Medulla oblongata (tissue), 1 donor: ENCODE measurements at regions not wholly inside any gene's neighbourhood (a gene's known extent, or its start where the extent isn't known, plus 50 kb on each side); places are given as distances from the start of the nearest gene placed in this dataset.
"Not testable (repeated sequence)": the region's sequence is repeated elsewhere in the genome, so short reads cannot be mapped to it uniquely, and the experiment has no call there.

Experiments used
- DNase-seq: peaks from one replicate; pipeline ENCODE4 v3.0.0-alpha.2; 2015; ENCODE audit errors: extremely low spot score

- no peak for DNase-seq
Observed at GRCh38 chr3:87494264-87494663, 217.9 kb upstream of the POU1F1 start.

GRCh38 chr3:87491843-87492242, 215.5 kb upstream of the POU1F1 start:
- DNase-seq, result no peak

- no peak for DNase-seq
Observed at GRCh38 chr3:87489892-87490291, 213.5 kb upstream of the POU1F1 start.

- no peak for DNase-seq
Observed at GRCh38 chr3:87488765-87489164, 212.4 kb upstream of the POU1F1 start.

- DNase-seq, result not testable (repeated sequence)
Observed at GRCh38 chr3:87486635-87487034, 210.3 kb upstream of the POU1F1 start.

- no peak for DNase-seq
Observed at GRCh38 chr3:87486115-87486514, 209.7 kb upstream of the POU1F1 start.

GRCh38 chr3:87478716-87479115, 202.3 kb upstream of the POU1F1 start:
- no peak for DNase-seq

- no peak for DNase-seq
Observed at GRCh38 chr3:87473944-87474343, 197.6 kb upstream of the POU1F1 start.

GRCh38 chr3:87468938-87469337, 192.6 kb upstream of the POU1F1 start:
- DNase-seq, result no peak

GRCh38 chr3:87468235-87468634, 191.9 kb upstream of the POU1F1 start:
- no peak for DNase-seq

GRCh38 chr3:87462228-87462627, 185.8 kb upstream of the POU1F1 start:
- DNase-seq, result no peak

- DNase-seq, result no peak
Observed at GRCh38 chr3:87461443-87461842, 185.1 kb upstream of the POU1F1 start.

GRCh38 chr3:87461036-87461435, 184.7 kb upstream of the POU1F1 start:
- DNase-seq, result no peak

- DNase-seq, result no peak
Observed at GRCh38 chr3:87448558-87448957, 172.2 kb upstream of the POU1F1 start.

GRCh38 chr3:87446849-87447387, 170.5 kb upstream of the POU1F1 start:
- no peak for DNase-seq

- no peak for DNase-seq
Observed at GRCh38 chr3:87442470-87442869, 166.1 kb upstream of the POU1F1 start.

- no peak for DNase-seq
Observed at GRCh38 chr3:87437765-87438164, 161.4 kb upstream of the POU1F1 start.

- no peak for DNase-seq
Observed at GRCh38 chr3:87436781-87437543, 160.6 kb upstream of the POU1F1 start.

GRCh38 chr3:87435926-87436620, 159.7 kb upstream of the POU1F1 start:
- no peak for DNase-seq

GRCh38 chr3:87433445-87433844, 157.1 kb upstream of the POU1F1 start:
- DNase-seq, result not testable (repeated sequence)

GRCh38 chr3:87426918-87427317, 150.5 kb upstream of the POU1F1 start:
- no peak for DNase-seq

- no peak for DNase-seq
Observed at GRCh38 chr3:87425056-87425455, 148.7 kb upstream of the POU1F1 start.

GRCh38 chr3:87423336-87423735, 147.0 kb upstream of the POU1F1 start:
- DNase-seq, result no peak
